Kidney (tissue), 13 donors: ENCODE measurements at regions not wholly inside any gene's neighbourhood (a gene's known extent, or its start where the extent isn't known, plus 50 kb on each side); places are given as distances from the start of the nearest gene placed in this dataset.

Experiments used
- DNase-seq, 5 donors: peaks; one replicate each; pipeline ENCODE4 v3.0.0-alpha.2; 2013 to 2020
- FAIRE-seq: peaks from 2 replicates; lab custom pipeline; 2012; peaks lifted over from hg19 to GRCh38; lab: Jason Lieb, UNC
- H3K27ac ChIP-seq, 2 donors: one replicate each; pipeline ENCODE4 v1.7.0; 2013; ENCODE audit warnings: low read depth in 2 of 2, low read length in 2 of 2, inconsistent platforms in 1 of 2
- H3K27me3 ChIP-seq: one replicate; pipeline ENCODE4 v1.7.1; 2013; ENCODE audit warnings: low read length, inconsistent platforms; ENCODE audit not compliant: control insufficient read depth, insufficient read depth
- H3K36me3 ChIP-seq, 3 donors: one replicate each; pipeline versions ENCODE4 v1.7.0 to v1.7.1; 2013; ENCODE audit warnings: low read length in 3 of 3, control low read depth in 1 of 3, inconsistent platforms in 1 of 3; ENCODE audit not compliant: insufficient read depth in 3 of 3, control insufficient read depth in 2 of 3
- H3K4me1 ChIP-seq, 3 donors: one replicate each; pipeline versions ENCODE4 v1.7.0 to v1.7.1; 2013; ENCODE audit warnings: low read length in 3 of 3, inconsistent platforms in 1 of 3, low read depth in 1 of 3; ENCODE audit not compliant: control insufficient read depth in 2 of 3, insufficient read depth in 2 of 3
- H3K4me3 ChIP-seq, 3 donors: one replicate each; pipeline versions ENCODE4 v1.7.0 to v1.8.1; 2013; ENCODE audit warnings: low read length in 3 of 3, control low read depth in 1 of 3, inconsistent platforms in 1 of 3
- H3K9ac ChIP-seq, 3 donors: one replicate each; pipeline versions ENCODE4 v1.7.0 to v1.7.1; 2013; ENCODE audit warnings: low read length in 3 of 3, control low read depth in 1 of 3, inconsistent platforms in 1 of 3
- H3K9me3 ChIP-seq, 3 donors: one replicate each; pipeline versions ENCODE4 v1.7.0 to v1.7.1; 2013; ENCODE audit warnings: low read length in 3 of 3, control low read depth in 1 of 3, inconsistent platforms in 1 of 3; ENCODE audit not compliant: control insufficient read depth in 2 of 3, insufficient read depth in 1 of 3
- intact Hi-C: fragments of 100-400 bp; cut with DNase I; formaldehyde crosslinking; loops from one replicate; pipeline ENCODE4 v1.11.1; 2022
- TF ChIP-seq, protein P1 (sequence below): IDR thresholded peaks from 3 replicates; pipeline ENCODE4 v1.5.1; 2012; ENCODE audit warnings: mild to moderate bottlenecking, moderate library complexity, borderline replicate concordance; ENCODE audit not compliant: insufficient read depth; ENCODE audit errors: extremely low read depth
- donor health status: control.
- donor health status: control.
- donor health status: control.
- donor health status: control.
- donor health status: control.
- donor health status: DM: yes; HTN: yes; CAD: no.
- donor health status: Normal renal cell carcinoma (clear cell type).

DNA sequence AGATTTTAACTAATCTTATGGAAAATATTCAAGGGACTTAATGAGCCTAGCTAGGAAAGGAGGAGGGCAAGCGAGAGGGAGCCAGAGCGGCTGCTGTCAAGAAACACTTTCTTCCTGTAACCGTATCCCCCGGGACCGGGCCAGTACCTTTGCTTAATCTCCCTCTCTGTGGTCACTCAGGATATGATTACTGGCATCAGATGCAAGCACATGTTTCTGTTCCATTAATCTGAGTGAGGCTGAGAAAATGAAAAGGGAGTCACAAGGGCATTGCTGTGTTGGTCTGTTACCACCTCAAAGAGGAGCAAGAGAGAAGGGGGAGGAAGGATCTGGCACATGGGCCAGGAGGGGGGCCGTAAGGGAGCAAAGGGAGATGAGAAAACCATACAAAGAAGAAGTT is 356.7 kb upstream of the GATB start:
- H3K4me3 ChIP-seq, result no peak overlapping the region
- H3K9ac ChIP-seq, result no peak overlapping the region
- DNase-seq (peak in 1 of 5 donors; percentile 48), FAIRE-seq (no peak)
- intact Hi-C loops, result no loop called here
- TF ChIP-seq, protein P1, sequence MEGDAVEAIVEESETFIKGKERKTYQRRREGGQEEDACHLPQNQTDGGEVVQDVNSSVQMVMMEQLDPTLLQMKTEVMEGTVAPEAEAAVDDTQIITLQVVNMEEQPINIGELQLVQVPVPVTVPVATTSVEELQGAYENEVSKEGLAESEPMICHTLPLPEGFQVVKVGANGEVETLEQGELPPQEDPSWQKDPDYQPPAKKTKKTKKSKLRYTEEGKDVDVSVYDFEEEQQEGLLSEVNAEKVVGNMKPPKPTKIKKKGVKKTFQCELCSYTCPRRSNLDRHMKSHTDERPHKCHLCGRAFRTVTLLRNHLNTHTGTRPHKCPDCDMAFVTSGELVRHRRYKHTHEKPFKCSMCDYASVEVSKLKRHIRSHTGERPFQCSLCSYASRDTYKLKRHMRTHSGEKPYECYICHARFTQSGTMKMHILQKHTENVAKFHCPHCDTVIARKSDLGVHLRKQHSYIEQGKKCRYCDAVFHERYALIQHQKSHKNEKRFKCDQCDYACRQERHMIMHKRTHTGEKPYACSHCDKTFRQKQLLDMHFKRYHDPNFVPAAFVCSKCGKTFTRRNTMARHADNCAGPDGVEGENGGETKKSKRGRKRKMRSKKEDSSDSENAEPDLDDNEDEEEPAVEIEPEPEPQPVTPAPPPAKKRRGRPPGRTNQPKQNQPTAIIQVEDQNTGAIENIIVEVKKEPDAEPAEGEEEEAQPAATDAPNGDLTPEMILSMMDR, result no peak
- H3K27ac ChIP-seq, result no peak overlapping the region
- H3K9me3 ChIP-seq, result no peaks in the 10 kb centered on the region
- no peaks in the 10 kb centered on the region for H3K4me1 ChIP-seq
- no peaks in the 10 kb centered on the region for H3K27me3 ChIP-seq
- no peaks in the 10 kb centered on the region for H3K36me3 ChIP-seq

DNA sequence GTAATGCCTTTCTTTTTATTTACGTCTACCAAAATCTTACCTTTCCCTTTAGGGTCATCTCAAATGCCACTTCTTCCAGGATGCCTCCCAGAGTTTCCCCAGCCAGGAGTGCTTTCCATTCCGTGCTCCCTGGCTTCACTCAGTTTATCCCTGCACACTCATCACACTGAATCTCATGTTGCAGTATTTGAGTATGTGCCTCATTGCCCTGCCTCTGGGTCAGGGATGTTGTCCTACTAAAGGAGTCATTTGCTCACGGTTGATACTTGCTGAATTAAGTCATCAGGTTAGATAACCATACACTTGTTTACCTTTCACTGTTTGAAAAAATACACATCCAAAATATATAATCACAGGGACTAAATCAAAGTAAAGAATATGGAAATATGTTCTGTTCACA is 356.2 kb upstream of the GATB start:
- TF ChIP-seq, protein P1, result no peak
- intact Hi-C loops, result no loop called here

DNA sequence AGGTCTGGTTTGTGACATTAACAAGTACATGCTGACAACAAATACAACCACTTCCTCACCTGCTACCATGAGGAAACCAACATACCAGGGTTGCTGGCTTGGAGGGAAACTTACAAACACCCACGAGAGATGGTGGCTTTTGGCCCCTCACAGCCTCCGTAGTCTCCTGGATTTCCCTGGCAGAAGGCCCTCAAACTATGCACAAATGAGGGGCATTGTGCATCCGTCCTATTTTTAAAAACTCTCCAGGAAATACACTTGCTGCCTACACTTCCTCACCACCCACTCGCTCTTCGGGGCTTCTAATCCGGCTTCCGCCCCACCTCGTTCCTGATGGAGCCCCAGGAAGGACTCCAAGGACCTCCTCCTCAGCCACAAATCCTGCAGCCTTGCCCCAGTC is 355.0 kb upstream of the GATB start:
- no peak overlapping the region for H3K27ac ChIP-seq
- no peak for FAIRE-seq

More for the DNA sequence above, 356.2 kb upstream of the GATB start:
- Histone ChIP-seq H3K36me3 (no peaks in the 10 kb centered on the region), H3K27ac (no peak overlapping the region), H3K9me3 (no peaks in the 10 kb centered on the region), H3K27me3 (no peaks in the 10 kb centered on the region), H3K9ac (no peak overlapping the region), H3K4me1 (no peaks in the 10 kb centered on the region), H3K4me3 (no peak overlapping the region)
- FAIRE-seq (no peak), DNase-seq (no peak)

More for the DNA sequence above, 355.0 kb upstream of the GATB start:
- Histone ChIP-seq H3K36me3 (no peaks in the 10 kb centered on the region), H3K9me3 (no peaks in the 10 kb centered on the region), H3K4me3 (no peak overlapping the region), H3K27me3 (no peaks in the 10 kb centered on the region), H3K9ac (no peak overlapping the region), H3K4me1 (no peaks in the 10 kb centered on the region)
- DNase-seq, result no peak
- TF ChIP-seq, protein P1, result no peak
- intact Hi-C loops, result no loop called here
